Fibroblast of mammary gland (primary cell): ENCODE measurements at regions not wholly inside any gene's neighbourhood (a gene's known extent, or its start where the extent isn't known, plus 50 kb on each side); places are given as distances from the start of the nearest gene placed in this dataset.

Source experiments
- DNase-seq: peaks from one replicate; pipeline ENCODE4 v3.0.0-alpha.2; 2010; ENCODE audit warnings: low read depth
- H3K4me3 ChIP-seq: 2 replicates; pipeline ENCODE4 v1.5.1; 2011; ENCODE audit warnings: low read depth, mild to moderate bottlenecking, low read length, moderate library complexity; ENCODE audit not compliant: control insufficient read depth
- TF ChIP-seq, protein P1 (sequence below): conservative IDR thresholded peaks from 2 replicates; pipeline ENCODE4 v1.5.1; 2011; ENCODE audit warnings: low read depth, low read length, inconsistent platforms; ENCODE audit not compliant: control insufficient read depth, insufficient read depth

DNA sequence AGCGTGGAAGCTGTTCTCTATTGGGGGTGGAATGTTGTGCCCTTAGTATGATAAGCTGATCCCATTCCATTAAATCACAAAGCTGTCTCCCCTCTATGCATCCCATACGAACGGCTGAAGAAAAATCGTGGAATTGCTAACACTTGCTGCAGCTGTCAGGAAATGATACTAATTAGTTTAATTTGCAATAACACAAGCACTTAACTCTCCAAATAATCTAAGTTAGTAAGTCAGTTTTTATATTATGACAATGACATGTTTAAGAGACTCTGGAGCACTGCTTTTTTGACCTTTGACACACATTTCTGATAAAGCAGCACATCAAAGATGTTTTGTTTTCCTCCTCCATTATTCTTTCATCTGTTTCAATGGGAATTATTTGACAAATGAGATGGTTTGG, 123.7 kb upstream of the SATB2 start:
- DNase-seq = no peak
- TF ChIP-seq, protein P1, sequence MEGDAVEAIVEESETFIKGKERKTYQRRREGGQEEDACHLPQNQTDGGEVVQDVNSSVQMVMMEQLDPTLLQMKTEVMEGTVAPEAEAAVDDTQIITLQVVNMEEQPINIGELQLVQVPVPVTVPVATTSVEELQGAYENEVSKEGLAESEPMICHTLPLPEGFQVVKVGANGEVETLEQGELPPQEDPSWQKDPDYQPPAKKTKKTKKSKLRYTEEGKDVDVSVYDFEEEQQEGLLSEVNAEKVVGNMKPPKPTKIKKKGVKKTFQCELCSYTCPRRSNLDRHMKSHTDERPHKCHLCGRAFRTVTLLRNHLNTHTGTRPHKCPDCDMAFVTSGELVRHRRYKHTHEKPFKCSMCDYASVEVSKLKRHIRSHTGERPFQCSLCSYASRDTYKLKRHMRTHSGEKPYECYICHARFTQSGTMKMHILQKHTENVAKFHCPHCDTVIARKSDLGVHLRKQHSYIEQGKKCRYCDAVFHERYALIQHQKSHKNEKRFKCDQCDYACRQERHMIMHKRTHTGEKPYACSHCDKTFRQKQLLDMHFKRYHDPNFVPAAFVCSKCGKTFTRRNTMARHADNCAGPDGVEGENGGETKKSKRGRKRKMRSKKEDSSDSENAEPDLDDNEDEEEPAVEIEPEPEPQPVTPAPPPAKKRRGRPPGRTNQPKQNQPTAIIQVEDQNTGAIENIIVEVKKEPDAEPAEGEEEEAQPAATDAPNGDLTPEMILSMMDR = no peak
- no peak overlapping the region for H3K4me3 ChIP-seq

DNA sequence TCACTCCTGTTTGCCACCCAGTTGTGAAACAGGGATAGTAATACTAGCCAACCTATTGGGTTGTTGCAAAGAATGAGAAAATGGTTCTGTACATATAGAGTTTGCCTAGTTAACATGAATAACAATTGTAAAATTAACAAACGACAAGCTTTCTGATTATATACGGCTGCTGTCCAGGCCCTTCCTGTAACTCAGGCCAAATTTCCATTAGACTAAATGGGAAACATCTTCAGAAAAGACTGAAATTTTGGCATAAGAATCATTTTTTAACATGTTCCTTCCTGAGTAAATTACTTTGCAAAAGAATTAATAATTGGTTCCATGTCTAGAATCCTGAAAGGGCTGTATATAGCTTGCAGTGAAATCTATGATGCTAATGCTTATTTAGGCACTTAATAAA, 117.7 kb upstream of the SATB2 start:
- TF ChIP-seq, protein P1 = no peak
- H3K4me3 ChIP-seq = no peak overlapping the region
- DNase-seq = no peak

DNA sequence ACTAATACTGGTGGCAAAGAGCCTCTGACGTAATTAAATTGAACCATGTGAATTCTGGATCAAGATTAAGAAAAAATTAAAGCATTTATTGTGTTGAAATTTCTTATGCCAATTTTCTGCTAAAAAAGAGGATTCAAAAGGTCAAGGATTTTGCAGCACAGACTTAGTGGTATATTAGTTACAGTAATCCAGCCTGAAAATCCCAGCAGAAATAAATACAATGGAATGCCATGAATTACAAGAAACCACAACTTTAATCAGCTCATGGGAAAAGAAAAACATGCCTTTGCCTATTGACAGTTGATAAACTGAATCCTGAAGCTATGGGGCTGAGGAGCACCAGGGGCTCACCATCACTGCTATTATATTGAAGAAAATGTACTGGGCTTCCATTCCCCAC, 114.8 kb upstream of the SATB2 start:
- TF ChIP-seq, protein P1 = no peak
- no peak for DNase-seq
- H3K4me3 ChIP-seq = no peak overlapping the region

DNA sequence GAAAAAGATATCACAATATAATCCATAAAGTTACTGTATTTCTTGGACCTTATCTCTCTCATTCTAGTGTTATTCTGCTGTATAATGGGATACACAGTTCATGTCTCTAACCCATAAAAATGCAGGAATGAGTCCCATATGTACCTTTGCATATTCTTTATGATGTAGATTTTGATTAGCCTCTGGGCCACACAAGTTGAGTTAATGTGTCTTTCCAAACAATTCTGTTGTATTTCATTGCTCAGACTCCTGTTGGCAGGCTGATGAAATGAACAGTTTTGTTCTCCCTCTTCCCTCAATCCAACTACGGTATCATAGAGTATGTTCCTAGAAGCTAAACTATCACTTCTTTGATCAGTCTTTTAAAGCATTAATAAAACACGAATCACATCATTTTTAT, 113.2 kb upstream of the SATB2 start:
- H3K4me3 ChIP-seq = no peak overlapping the region

DNA sequence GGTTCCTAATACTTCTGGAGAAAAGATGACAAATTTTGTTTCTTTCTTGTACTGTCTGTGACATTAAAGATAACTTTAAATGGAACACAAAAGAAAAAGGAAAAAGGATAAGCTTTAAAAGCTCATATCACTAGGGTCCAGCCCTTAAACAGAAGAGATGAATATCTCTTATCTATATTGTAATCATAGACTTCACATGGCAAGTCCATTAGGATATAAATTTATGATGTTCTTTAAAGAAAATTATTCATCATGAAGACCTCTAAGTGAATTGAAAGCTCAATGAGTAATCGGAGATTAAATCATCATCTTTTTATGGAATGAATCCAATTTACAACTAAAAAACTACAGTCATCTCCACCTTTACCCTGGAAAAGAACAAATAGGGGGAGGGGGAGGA, 111.6 kb upstream of the SATB2 start:
- TF ChIP-seq, protein P1 = no peak
- no peak for DNase-seq

More for the DNA sequence above, 113.2 kb upstream of the SATB2 start:
- TF ChIP-seq, protein P1 = no peak
- DNase-seq = no peak

DNA sequence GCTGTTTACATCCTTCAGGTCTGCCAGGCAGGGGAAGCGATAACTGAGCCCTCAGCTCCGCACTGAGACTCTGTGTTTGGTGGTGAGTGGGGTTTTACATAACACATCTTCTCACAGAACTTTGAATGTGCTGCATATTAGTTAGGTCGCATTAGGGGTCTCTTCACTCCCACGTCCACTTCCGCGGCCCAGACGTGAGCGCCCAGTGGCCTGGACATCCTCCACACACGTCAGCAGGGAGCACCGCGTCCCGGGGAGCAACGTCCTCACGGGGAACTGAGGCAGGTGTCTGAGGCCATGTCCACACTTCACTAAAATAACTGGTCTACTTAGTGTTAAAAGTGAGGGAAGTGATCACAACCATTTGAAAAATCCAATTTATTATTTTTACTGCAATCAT, 100.4 kb upstream of the SATB2 start:
- no peak overlapping the region for H3K4me3 ChIP-seq
- DNase-seq = no peak
- TF ChIP-seq, protein P1 = no peak

More for the DNA sequence above, 111.6 kb upstream of the SATB2 start:
- no peak overlapping the region for H3K4me3 ChIP-seq
